ENCODE measurements at regions not wholly inside any gene's neighbourhood (a gene's known extent, or its start where the extent isn't known, plus 50 kb on each side); places are given as distances from the start of the nearest gene placed in this dataset.

DNA sequence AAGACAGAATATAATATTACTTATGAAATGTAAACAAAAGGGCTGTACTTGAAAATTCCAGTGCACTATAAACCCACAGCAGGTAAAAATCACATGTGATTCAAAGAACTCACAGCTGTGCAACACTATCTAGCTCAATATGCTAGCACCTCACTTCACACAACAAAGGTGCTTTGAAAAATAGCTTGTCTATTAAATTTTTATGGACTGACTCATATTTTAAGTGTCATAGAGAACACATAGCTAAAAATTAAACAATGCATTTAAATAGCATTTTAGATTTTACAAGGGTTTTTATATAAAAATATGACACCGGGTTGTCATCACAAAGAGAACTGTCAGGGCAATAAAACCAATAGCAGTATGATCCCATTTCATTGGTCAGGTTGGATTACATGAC, 1390.5 kb upstream of the TENM4 start:
- ChIA-PET POLR2A (no interaction called here), CTCF (interaction anchor here (2.3 to 2.7 kb wide), 2 partner anchors 10 to 12 kb away, joined by 8 to 10 read pairs; no protein-coding TSS in a partner anchor)
- TF ChIP-seq, protein P1, sequence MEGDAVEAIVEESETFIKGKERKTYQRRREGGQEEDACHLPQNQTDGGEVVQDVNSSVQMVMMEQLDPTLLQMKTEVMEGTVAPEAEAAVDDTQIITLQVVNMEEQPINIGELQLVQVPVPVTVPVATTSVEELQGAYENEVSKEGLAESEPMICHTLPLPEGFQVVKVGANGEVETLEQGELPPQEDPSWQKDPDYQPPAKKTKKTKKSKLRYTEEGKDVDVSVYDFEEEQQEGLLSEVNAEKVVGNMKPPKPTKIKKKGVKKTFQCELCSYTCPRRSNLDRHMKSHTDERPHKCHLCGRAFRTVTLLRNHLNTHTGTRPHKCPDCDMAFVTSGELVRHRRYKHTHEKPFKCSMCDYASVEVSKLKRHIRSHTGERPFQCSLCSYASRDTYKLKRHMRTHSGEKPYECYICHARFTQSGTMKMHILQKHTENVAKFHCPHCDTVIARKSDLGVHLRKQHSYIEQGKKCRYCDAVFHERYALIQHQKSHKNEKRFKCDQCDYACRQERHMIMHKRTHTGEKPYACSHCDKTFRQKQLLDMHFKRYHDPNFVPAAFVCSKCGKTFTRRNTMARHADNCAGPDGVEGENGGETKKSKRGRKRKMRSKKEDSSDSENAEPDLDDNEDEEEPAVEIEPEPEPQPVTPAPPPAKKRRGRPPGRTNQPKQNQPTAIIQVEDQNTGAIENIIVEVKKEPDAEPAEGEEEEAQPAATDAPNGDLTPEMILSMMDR (IDR thresholded peaks at IDR 0.05; ENCODE audit: control extremely low read depth, extremely low read depth, low read depth, missing control alignments): no peak
- no peak for DNase-seq (ENCODE audit: extremely low spot score)

DNA sequence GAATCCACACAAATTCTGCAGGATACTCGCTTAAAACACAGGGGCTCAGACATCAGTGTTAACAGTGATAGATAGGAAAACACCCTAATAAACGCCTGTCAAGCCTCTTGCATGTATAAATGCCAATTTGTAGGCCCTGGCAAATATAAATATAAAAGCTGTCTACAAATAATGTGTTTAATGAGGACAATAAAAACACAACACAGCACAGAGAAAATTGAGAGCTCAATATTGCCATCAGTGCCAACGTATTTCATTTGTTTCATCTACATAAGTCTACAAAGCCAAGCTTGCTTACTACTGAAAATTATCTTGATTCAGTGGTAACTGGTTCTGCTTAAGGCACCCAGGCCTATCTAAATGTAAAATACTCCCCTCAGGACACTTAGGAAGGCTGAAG, 1387.0 kb upstream of the TENM4 start:
- no peak for DNase-seq (ENCODE audit: extremely low spot score)
- ChIA-PET POLR2A (no interaction called here), CTCF (interaction anchor here (0.9 kb wide), 1 partner anchor 59 kb away, joined by 3 read pairs; no protein-coding TSS in a partner anchor)
- TF ChIP-seq, protein P1 (IDR thresholded peaks at IDR 0.05; ENCODE audit: control extremely low read depth, extremely low read depth, low read depth, missing control alignments): no peak

DNA sequence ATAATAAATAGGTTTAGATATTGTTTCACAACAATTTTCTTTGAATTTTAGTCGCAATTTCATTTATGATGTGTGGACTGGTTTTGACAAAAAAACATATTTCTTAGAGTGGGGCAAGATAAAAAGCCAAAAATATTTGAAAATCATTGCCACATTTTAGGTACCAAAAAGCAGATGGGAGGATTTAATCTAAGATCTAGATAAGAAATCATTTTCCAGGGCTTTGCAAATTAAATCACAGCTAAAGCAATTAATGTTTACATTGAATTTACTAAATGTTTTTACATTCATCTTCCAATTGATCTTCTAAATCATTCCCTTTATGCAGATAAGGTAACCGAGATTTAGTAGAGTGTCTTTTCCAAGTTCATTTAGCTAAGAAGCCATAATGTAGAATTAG, 1386.0 kb upstream of the TENM4 start:
- DNase-seq (ENCODE audit: extremely low spot score): no peak
- TF ChIP-seq, protein P1 (IDR thresholded peaks at IDR 0.05; ENCODE audit: control extremely low read depth, extremely low read depth, low read depth, missing control alignments): no peak
- POLR2A ChIA-PET: no interaction called here
- CTCF ChIA-PET: no interaction called here

DNA sequence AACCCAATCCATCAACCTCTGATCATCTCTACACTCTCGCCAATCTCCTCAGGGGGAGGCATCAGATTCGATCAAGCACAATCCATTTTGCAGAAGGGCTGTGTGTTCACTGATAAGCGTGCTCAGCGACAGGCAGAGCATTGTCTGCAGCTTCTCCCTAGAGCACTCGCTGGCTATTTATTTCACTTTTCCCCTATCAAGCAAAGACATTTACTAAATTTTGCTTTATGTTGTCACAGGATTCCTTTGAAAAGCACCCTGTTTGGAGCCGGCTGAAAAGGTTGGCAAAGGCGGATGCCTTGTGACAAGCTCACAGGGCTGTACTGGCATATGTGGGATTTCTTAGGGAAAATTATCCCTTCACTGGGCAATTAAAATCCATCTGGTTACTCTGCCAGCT, 1381.5 kb upstream of the TENM4 start:
- POLR2A ChIA-PET: no interaction called here

DNA sequence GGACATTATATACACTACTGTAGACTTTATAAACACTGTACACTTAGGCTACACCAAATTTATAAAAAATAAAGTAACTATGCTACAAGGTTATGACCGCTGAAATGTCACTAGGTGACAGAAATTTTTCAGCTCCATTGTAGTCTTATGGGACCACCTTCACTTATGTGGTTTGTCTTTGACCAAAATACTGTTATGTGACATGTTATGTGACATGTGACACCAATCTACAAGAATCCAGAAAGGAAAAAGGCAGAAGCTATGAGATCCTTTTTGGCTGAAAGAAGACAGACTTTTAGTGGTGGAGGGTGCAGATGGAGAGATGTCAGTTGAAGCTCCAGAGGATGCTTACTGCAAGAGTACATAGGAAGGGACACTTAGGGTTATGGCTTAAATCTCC, 1378.4 kb upstream of the TENM4 start:
- TF ChIP-seq, protein P1 (IDR thresholded peaks at IDR 0.05; ENCODE audit: control extremely low read depth, extremely low read depth, low read depth, missing control alignments): no peak
- ChIA-PET CTCF (interaction anchor here (1.2 to 2.4 kb wide), 4 partner anchors 9 to 18 kb away, joined by 3 to 9 read pairs (median 6); no protein-coding TSS in a partner anchor), POLR2A (no interaction called here)
- no peak for DNase-seq (ENCODE audit: extremely low spot score)

More for the DNA sequence above, 1381.5 kb upstream of the TENM4 start:
- DNase-seq (ENCODE audit: extremely low spot score): no peak
- CTCF ChIA-PET: interaction anchor here (1.2 to 2.7 kb wide), 2 partner anchors 10 to 12 kb away, joined by 6 to 10 read pairs; no protein-coding TSS in a partner anchor
- TF ChIP-seq, protein P1 (IDR thresholded peaks at IDR 0.05; ENCODE audit: control extremely low read depth, extremely low read depth, low read depth, missing control alignments): no peak

DNA sequence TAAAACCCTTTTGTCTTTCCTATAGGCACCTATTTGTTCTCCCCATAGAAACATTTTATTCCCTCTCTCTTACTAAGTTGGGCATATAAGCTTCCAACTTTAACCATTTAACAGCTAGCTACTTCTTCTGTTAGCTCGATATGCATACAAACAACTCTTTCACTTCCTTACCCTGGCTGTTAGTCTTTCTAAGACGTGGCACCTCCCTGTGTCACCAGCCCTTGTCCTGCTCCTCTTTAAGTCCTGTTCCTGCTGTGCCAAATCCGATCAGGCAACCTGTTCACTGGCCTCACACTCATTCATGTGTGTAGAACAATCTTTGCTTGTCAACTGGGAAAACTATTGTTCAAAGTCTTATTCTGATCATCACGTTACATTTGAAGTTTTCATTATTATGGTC, 1376.1 kb upstream of the TENM4 start:
- TF ChIP-seq, protein P1 (IDR thresholded peaks at IDR 0.05; ENCODE audit: control extremely low read depth, extremely low read depth, low read depth, missing control alignments): no peak
- ChIA-PET POLR2A (no interaction called here), CTCF (no interaction called here)
- no peak for DNase-seq (ENCODE audit: extremely low spot score)

DNA sequence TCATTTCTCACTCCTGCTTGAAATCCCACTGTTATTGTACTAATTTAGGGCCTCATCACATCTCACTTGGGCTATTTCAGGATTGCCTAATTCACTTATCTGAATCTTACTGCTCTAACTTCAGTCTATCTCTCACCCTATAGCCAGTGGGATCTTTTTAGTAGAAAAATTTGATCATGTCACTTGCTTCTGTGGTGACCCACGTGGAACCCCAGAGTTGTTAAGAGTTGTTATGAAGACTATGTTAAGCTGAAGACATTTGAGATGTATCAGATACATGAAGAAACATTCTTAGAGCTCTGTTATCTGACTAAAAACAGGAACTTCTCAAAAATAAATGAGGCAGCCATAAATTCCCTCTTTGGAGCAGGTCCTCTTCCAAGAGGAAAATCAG, 1375.6 kb upstream of the TENM4 start:
- DNase-seq (ENCODE audit: extremely low spot score): no peak
- CTCF ChIA-PET: no interaction called here
- POLR2A ChIA-PET: no interaction called here
- TF ChIP-seq, protein P1 (IDR thresholded peaks at IDR 0.05; ENCODE audit: control extremely low read depth, extremely low read depth, low read depth, missing control alignments): no peak
